Gastroesophageal sphincter (tissue), 4 donors: ENCODE measurements at regions not wholly inside any gene's neighbourhood (a gene's known extent, or its start where the extent isn't known, plus 50 kb on each side); places are given as distances from the start of the nearest gene placed in this dataset.

Experiments used
- ATAC-seq: fragments of 150-250 bp; one replicate; pipeline ENCODE4 v1.9.1; 2016; ENCODE audit warnings: mild to moderate bottlenecking, moderate library complexity
- H3K27ac ChIP-seq, 4 donors: fragments of 200-600 bp; sonication (generic) in 3 of 4; 1 replicate in 3 of 4; 2 replicates in 1 of 4; pipeline ENCODE4 v1.5.1; 2016 to 2019
- H3K27me3 ChIP-seq: fragments of 200-600 bp; sonication (generic); one replicate; pipeline ENCODE4 v1.5.1; 2019
- H3K36me3 ChIP-seq, 2 donors: fragments of 200-600 bp; sonication (generic); one replicate each; pipeline ENCODE4 v1.5.1; 2019; ENCODE audit warnings: control low read depth in 1 of 2
- H3K4me1 ChIP-seq, 3 donors: fragments of 200-600 bp; sonication (generic); 1 replicate in 2 of 3; 2 replicates in 1 of 3; pipeline ENCODE4 v1.5.1; 2016 to 2019; ENCODE audit warnings: control low read depth in 2 of 3
- H3K4me3 ChIP-seq, 2 donors: fragments of 200-600 bp; sonication (generic); one replicate each; pipeline ENCODE4 v1.5.1; 2019; ENCODE audit warnings: mild to moderate bottlenecking in 1 of 2, moderate library complexity in 1 of 2
- H3K9me3 ChIP-seq, 3 donors: fragments of 200-600 bp; sonication (generic); one replicate each; pipeline ENCODE4 v1.5.1; 2017 to 2019; ENCODE audit warnings: control low read depth in 2 of 3
- EP300 ChIP-seq: sonication (generic); formaldehyde crosslinking; IDR thresholded peaks from one replicate; pipeline ENCODE4 v1.6.1; 2017; ENCODE audit warnings: antibody characterized with exemption, mild to moderate bottlenecking
- POLR2A ChIP-seq, 2 donors: fragments of 450-650 bp; IDR thresholded peaks; one replicate each; pipeline ENCODE4 v1.6.1; 2017; ENCODE audit warnings: antibody characterized with exemption in 2 of 2, mild to moderate bottlenecking in 2 of 2, moderate library complexity in 1 of 2
- POLR2AphosphoS5 ChIP-seq: sonication (generic); formaldehyde crosslinking; IDR thresholded peaks from one replicate; pipeline ENCODE4 v1.6.1; 2017; ENCODE audit warnings: antibody characterized with exemption
- WGBS, 2 donors: methylation state at CpG; one replicate each; pipeline ENCODE4 v1.1.5; 2018; ENCODE audit warnings: low coverage in 1 of 2; 5-methylcytosine and 5-hydroxymethylcytosine counted together
- TF ChIP-seq, protein P1 (sequence below), 4 experiments: fragments of 200-600 bp in 2 of 4; fragments of 450-650 bp in 2 of 4; sonication (generic) in 1 of 4; IDR thresholded peaks; one replicate each; pipeline ENCODE4 v1.5.1; 2017 to 2019; ENCODE audit warnings: antibody characterized with exemption in 4 of 4, mild to moderate bottlenecking in 2 of 4, moderate library complexity in 2 of 4

- no peaks in the 10 kb centered on the region for H3K36me3 ChIP-seq
- WGBS, 2 donors, result 71 to 86% methylated on average over 2 of the region's 2 CpGs
- no peak overlapping the region for H3K27ac ChIP-seq
- H3K27me3 ChIP-seq, result no peaks in the 10 kb centered on the region
- no peak overlapping the region for H3K4me3 ChIP-seq
- H3K9me3 ChIP-seq, result no peaks in the 10 kb centered on the region
- no peaks in the 10 kb centered on the region for H3K4me1 ChIP-seq
- TF ChIP-seq EP300 (no peak), POLR2AphosphoS5 (no peak), POLR2A (IDR thresholded peaks at IDR 0.05) (no peak)
- TF ChIP-seq, protein P1, sequence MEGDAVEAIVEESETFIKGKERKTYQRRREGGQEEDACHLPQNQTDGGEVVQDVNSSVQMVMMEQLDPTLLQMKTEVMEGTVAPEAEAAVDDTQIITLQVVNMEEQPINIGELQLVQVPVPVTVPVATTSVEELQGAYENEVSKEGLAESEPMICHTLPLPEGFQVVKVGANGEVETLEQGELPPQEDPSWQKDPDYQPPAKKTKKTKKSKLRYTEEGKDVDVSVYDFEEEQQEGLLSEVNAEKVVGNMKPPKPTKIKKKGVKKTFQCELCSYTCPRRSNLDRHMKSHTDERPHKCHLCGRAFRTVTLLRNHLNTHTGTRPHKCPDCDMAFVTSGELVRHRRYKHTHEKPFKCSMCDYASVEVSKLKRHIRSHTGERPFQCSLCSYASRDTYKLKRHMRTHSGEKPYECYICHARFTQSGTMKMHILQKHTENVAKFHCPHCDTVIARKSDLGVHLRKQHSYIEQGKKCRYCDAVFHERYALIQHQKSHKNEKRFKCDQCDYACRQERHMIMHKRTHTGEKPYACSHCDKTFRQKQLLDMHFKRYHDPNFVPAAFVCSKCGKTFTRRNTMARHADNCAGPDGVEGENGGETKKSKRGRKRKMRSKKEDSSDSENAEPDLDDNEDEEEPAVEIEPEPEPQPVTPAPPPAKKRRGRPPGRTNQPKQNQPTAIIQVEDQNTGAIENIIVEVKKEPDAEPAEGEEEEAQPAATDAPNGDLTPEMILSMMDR (IDR thresholded peaks at IDR 0.05), result no peak
- no peak for ATAC-seq
Observed at GRCh38 chr12:84638811-84639368, 273.7 kb downstream of the SLC6A15 start.

GRCh38 chr12:84637926-84638325 lies 274.7 kb downstream of the SLC6A15 start:
- H3K27me3 ChIP-seq, result no peaks in the 10 kb centered on the region
- H3K4me3 ChIP-seq, result no peak overlapping the region
- H3K27ac ChIP-seq, result no peak overlapping the region
- H3K36me3 ChIP-seq, result no peaks in the 10 kb centered on the region
- no peak for ATAC-seq
- H3K9me3 ChIP-seq, result no peaks in the 10 kb centered on the region
- TF ChIP-seq POLR2AphosphoS5, result no peak
- no peak for TF ChIP-seq POLR2A (IDR thresholded peaks at IDR 0.05)
- TF ChIP-seq, protein P1 (IDR thresholded peaks at IDR 0.05), result no peak
- no peak for TF ChIP-seq EP300
- no peaks in the 10 kb centered on the region for H3K4me1 ChIP-seq

DNA sequence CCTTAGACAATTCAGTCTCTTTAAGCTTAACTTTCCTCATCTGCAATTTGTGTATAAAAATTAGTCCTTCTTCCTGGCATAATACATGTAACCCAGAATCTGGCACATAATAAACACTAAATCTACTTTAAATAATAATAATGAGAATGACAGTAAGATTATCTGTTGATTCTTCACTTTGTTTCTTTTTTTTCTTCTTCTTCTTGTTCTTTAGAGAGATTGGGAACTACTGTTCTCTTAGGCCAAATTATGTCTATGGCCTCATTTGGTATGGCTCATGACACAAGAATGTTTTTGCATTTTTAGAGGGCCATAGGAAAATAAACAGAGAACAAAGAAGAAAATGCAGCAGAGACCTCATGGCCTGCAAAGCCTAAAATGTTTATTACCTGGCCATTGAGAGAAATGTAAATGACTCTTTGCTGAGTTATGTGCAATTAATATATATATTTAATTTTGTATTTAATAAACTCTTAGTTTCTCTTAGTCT lies 275.8 kb downstream of the SLC6A15 start:
- Histone ChIP-seq H3K4me1 (no peaks in the 10 kb centered on the region), H3K27ac (no peak overlapping the region), H3K4me3 (no peak overlapping the region), H3K9me3 (no peaks in the 10 kb centered on the region), H3K36me3 (no peaks in the 10 kb centered on the region), H3K27me3 (no peaks in the 10 kb centered on the region)
- ATAC-seq, result no peak
- TF ChIP-seq POLR2A (IDR thresholded peaks at IDR 0.05), result no peak
- TF ChIP-seq, protein P1 (IDR thresholded peaks at IDR 0.05), result no peak
- TF ChIP-seq EP300, result no peak
- no peak for TF ChIP-seq POLR2AphosphoS5

DNA sequence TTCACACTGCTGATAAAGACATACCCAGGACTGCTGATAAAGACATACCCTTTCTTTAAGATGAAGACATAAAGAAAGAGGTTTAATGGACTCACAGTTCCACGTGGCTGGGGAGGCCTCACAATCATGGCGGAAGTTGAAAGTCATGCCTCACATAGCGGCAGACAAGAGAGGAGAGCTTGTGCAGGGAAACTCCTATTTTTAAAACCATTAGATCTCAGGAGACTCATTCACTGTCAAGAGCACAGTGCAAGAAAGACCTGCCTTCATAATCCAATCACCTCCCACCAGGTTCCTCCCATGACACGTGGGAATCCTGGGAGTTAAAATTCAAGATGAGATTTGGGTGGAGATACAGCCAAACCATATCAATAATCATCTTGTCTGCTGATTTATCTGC lies 278.1 kb downstream of the SLC6A15 start:
- Histone ChIP-seq H3K9me3 (no peaks in the 10 kb centered on the region), H3K27ac (no peak overlapping the region), H3K4me1 (no peaks in the 10 kb centered on the region), H3K36me3 (no peaks in the 10 kb centered on the region), H3K4me3 (no peak overlapping the region), H3K27me3 (no peaks in the 10 kb centered on the region)
- no peak for ATAC-seq
- WGBS, 2 donors, result 50 to 76% methylated on average over 1 to 4 of the region's 4 CpGs
- TF ChIP-seq POLR2A (IDR thresholded peaks at IDR 0.05) (no peak), EP300 (no peak), POLR2AphosphoS5 (no peak)
- TF ChIP-seq, protein P1 (IDR thresholded peaks at IDR 0.05), result no peak

GRCh38 chr12:84632556-84632955 lies 280.0 kb downstream of the SLC6A15 start:
- no peaks in the 10 kb centered on the region for H3K27me3 ChIP-seq
- no peak for ATAC-seq
- H3K9me3 ChIP-seq, result no peaks in the 10 kb centered on the region
- H3K36me3 ChIP-seq, result no peaks in the 10 kb centered on the region
- H3K4me1 ChIP-seq, result no peaks in the 10 kb centered on the region
- WGBS, 2 donors, result 86 to 94% methylated on average over 4 of the region's 4 CpGs
- H3K4me3 ChIP-seq, result no peak overlapping the region
- TF ChIP-seq EP300, result no peak
- no peak for TF ChIP-seq POLR2A (IDR thresholded peaks at IDR 0.05)
- TF ChIP-seq, protein P1 (IDR thresholded peaks at IDR 0.05), result no peak
- no peak for TF ChIP-seq POLR2AphosphoS5
- no peak overlapping the region for H3K27ac ChIP-seq
